HCT116 (cell line): ENCODE measurements at regions not wholly inside any gene's neighbourhood (a gene's known extent, or its start where the extent isn't known, plus 50 kb on each side); places are given as distances from the start of the nearest gene placed in this dataset.

Source experiments
- ATAC-seq: fragments of 200-7000 bp; cut with Tn5 transposase; 2 replicates; pipeline ENCODE4 v1.9.1; 2020; ENCODE audit warnings: mild to moderate bottlenecking, moderate library complexity
- BruUV-seq: library from RNA; stranded (reverse); fragments of 400-500 nt; replicated peaks from 2 replicates; lab custom pipeline; 2021; lab: Mats Ljungman, UMichigan
- CTCF ChIA-PET: fragments of 300-600 bp; sonication (Branson Sonifier 250); formaldehyde crosslinking; loops from one replicate; lab custom pipeline; 2021; ENCODE audit warnings: antibody characterized with exemption; lab: Charles Lee
- POLR2A ChIA-PET: fragments of 300-600, 350-600 bp; sonication (Branson Sonifier 250); formaldehyde crosslinking; loops from one replicate; lab custom pipeline; 2021; ENCODE audit warnings: antibody characterized with exemption; lab: Charles Lee
- RAD21 ChIA-PET, 2 experiments: fragments of 300-600 bp; sonication (Branson Sonifier 250); formaldehyde crosslinking; loops; one replicate each; lab custom pipeline; 2023; ENCODE audit warnings: low total read pairs in 2 of 2; ENCODE audit not compliant: uncharacterized antibody in 2 of 2, unreplicated experiment in 2 of 2, low non-redundant PET in 1 of 2; lab: Charles Lee
- DNase-seq: peaks from one replicate; pipeline ENCODE4 v3.0.0-alpha.2; 2010; ENCODE audit warnings: low read depth, low spot score
- H2AFZ ChIP-seq: fragments of 200-600 bp; shearing (Covaris generic), sonication (generic); 2 replicates; pipeline ENCODE4 v1.6.1; 2017; ENCODE audit warnings: low read depth, mixed run types, mixed read lengths, antibody characterized with exemption, low read length; ENCODE audit not compliant: poor library complexity, severe bottlenecking
- H3K27ac ChIP-seq: 2 replicates; pipeline ENCODE4 v1.5.1; 2012; ENCODE audit warnings: low read depth, low read length
- H3K27me3 ChIP-seq: fragments of 200-600 bp; sonication (generic); 2 replicates; pipeline ENCODE4 v1.6.1; 2016; ENCODE audit warnings: mixed run types, low read length, mixed read lengths; ENCODE audit not compliant: insufficient read depth
- H3K36me3 ChIP-seq, 2 experiments: fragments of 200-500 bp in 1 of 2; fragments of 200-600 bp in 1 of 2; sonication (Bioruptor generic) in 1 of 2; sonication (generic) in 1 of 2; 2 replicates each; pipeline versions ENCODE4 v1.5.1 to v1.6.1; 2014 to 2016; ENCODE audit warnings: low read length in 2 of 2, inconsistent platforms in 1 of 2, mixed read lengths in 1 of 2, mixed run types in 1 of 2; ENCODE audit not compliant: insufficient read depth in 2 of 2, control insufficient read depth in 1 of 2
- H3K4me1 ChIP-seq, 2 experiments: fragments of 200-600 bp in 1 of 2; sonication (generic) in 1 of 2; 2 replicates each; pipeline versions ENCODE4 v1.5.1 to v1.6.1; 2012 to 2017; ENCODE audit warnings: low read length in 2 of 2, inconsistent platforms in 1 of 2, mild to moderate bottlenecking in 1 of 2, mixed read lengths in 1 of 2, mixed run types in 1 of 2, moderate library complexity in 1 of 2; ENCODE audit not compliant: insufficient read depth in 2 of 2, control insufficient read depth in 1 of 2
- H3K4me2 ChIP-seq: fragments of 200-600 bp; sonication (generic); 2 replicates; pipeline ENCODE4 v1.6.1; 2017; ENCODE audit warnings: mixed run types, low read length, mixed read lengths
- H3K4me3 ChIP-seq, 2 experiments: fragments of 200-600 bp in 1 of 2; sonication (generic) in 1 of 2; replicated peaks in 1 of 2; 2 replicates each; pipeline ENCODE4 v1.5.1; 2011 to 2016; ENCODE audit warnings: low read length in 2 of 2, control low read depth in 1 of 2, low read depth in 1 of 2, mild to moderate bottlenecking in 1 of 2, mixed read lengths in 1 of 2, mixed run types in 1 of 2
- H3K79me2 ChIP-seq: fragments of 200-600 bp; sonication (generic); 2 replicates; pipeline ENCODE4 v1.6.1; 2017; ENCODE audit warnings: mild to moderate bottlenecking, mixed run types, low read length, moderate library complexity, mixed read lengths; ENCODE audit not compliant: insufficient read depth
- H3K9ac ChIP-seq: fragments of 200-600 bp; sonication (generic); 2 replicates; pipeline ENCODE4 v1.6.1; 2016; ENCODE audit warnings: low read length, mixed read lengths
- H3K9me2 ChIP-seq: fragments of 200-600 bp; sonication (generic), shearing (Covaris generic); 2 replicates; pipeline ENCODE4 v1.6.1; 2017; ENCODE audit warnings: mixed run types, mild to moderate bottlenecking, moderate library complexity; ENCODE audit not compliant: insufficient read depth
- H3K9me3 ChIP-seq, 2 experiments: fragments of 200-500 bp in 1 of 2; fragments of 200-600 bp in 1 of 2; sonication (Bioruptor generic) in 1 of 2; sonication (generic) in 1 of 2; 2 replicates each; pipeline ENCODE4 v1.6.1; 2014 to 2017; ENCODE audit warnings: low read length in 2 of 2, mixed read lengths in 2 of 2, inconsistent platforms in 1 of 2, low read depth in 1 of 2, mild to moderate bottlenecking in 1 of 2, mixed run types in 1 of 2, moderate library complexity in 1 of 2; ENCODE audit not compliant: control insufficient read depth in 1 of 2, insufficient read depth in 1 of 2
- H4K20me1 ChIP-seq: fragments of 200-600 bp; sonication (generic), shearing (Covaris generic); 2 replicates; pipeline ENCODE4 v1.6.1; 2017; ENCODE audit warnings: mixed run types, mild to moderate bottlenecking, moderate library complexity; ENCODE audit not compliant: insufficient read depth
- ATF3 ChIP-seq: IDR thresholded peaks from 2 replicates; pipeline ENCODE4 v1.6.1; 2012
- CBX3 ChIP-seq: IDR thresholded peaks from 2 replicates; pipeline ENCODE4 v1.6.1; 2012; ENCODE audit warnings: low read depth
- CEBPB ChIP-seq: IDR thresholded peaks from 2 replicates; pipeline ENCODE4 v1.6.1; 2012; ENCODE audit warnings: low read depth
- CTCF ChIP-seq, 3 experiments: fragments of 200-600 bp in 1 of 3; sonication (generic) in 1 of 3; IDR thresholded peaks in 2 of 3; conservative IDR thresholded peaks in 1 of 3; 2 replicates each; pipeline ENCODE4 v1.5.1; 2012 to 2017; ENCODE audit warnings: low read depth in 2 of 3, low read length in 2 of 3, antibody characterized with exemption in 1 of 3, borderline replicate concordance in 1 of 3, control low read depth in 1 of 3, mild to moderate bottlenecking in 1 of 3, mixed read lengths in 1 of 3, mixed run types in 1 of 3, moderate library complexity in 1 of 3; ENCODE audit not compliant: insufficient read depth in 1 of 3
- EGR1 ChIP-seq: IDR thresholded peaks from 2 replicates; pipeline ENCODE4 v1.6.1; 2012; ENCODE audit warnings: low read depth
- ELF1 ChIP-seq: IDR thresholded peaks from 2 replicates; pipeline ENCODE4 v1.6.1; 2012; ENCODE audit warnings: low read depth, borderline replicate concordance
- EZH2 ChIP-seq: fragments of 200-600 bp; sonication (generic); IDR thresholded peaks from 2 replicates; pipeline ENCODE4 v1.6.1; 2017; ENCODE audit warnings: antibody characterized with exemption, mixed run types
- EZH2phosphoT487 ChIP-seq: fragments of 200-600 bp; IDR thresholded peaks from 2 replicates; pipeline ENCODE4 v1.6.1; 2018; ENCODE audit warnings: antibody characterized with exemption, borderline replicate concordance
- FOSL1 ChIP-seq: IDR thresholded peaks from 2 replicates; pipeline ENCODE4 v1.6.1; 2012; ENCODE audit warnings: low read depth
- JUND ChIP-seq: IDR thresholded peaks from 2 replicates; pipeline ENCODE4 v1.6.1; 2012
- MAX ChIP-seq: IDR thresholded peaks from 2 replicates; pipeline ENCODE4 v1.6.1; 2012
- POLR2AphosphoS5 ChIP-seq: IDR thresholded peaks from 2 replicates; pipeline ENCODE4 v1.6.1; 2011; ENCODE audit warnings: mild to moderate bottlenecking, low read depth, low read length, moderate library complexity
- RAD21 ChIP-seq: IDR thresholded peaks from 2 replicates; pipeline ENCODE4 v1.6.1; 2012; ENCODE audit warnings: low read depth, mild to moderate bottlenecking
- TCF7L2 ChIP-seq: IDR thresholded peaks from 2 replicates; pipeline ENCODE4 v1.7.0; 2011; ENCODE audit warnings: borderline replicate concordance, inconsistent platforms; ENCODE audit not compliant: insufficient read depth, insufficient read length; ENCODE audit errors: extremely low read depth
- YY1 ChIP-seq: IDR thresholded peaks from 2 replicates; pipeline ENCODE4 v1.6.1; 2011; ENCODE audit warnings: low read length, low read depth, moderate library complexity, mild to moderate bottlenecking; ENCODE audit not compliant: insufficient replicate concordance; ENCODE audit errors: extremely low read depth
- ZBTB33 ChIP-seq: IDR thresholded peaks from 2 replicates; pipeline ENCODE4 v1.6.1; 2011; ENCODE audit warnings: mild to moderate bottlenecking, low read length, moderate library complexity; ENCODE audit not compliant: insufficient replicate concordance; ENCODE audit errors: extremely low read depth
- ZFX ChIP-seq: fragments of 450-650 bp; IDR thresholded peaks from 2 replicates; pipeline ENCODE4 v1.6.1; 2017
- intact Hi-C: fragments of 100-400 bp; cut with micrococcal nuclease; formaldehyde crosslinking; loops from 2 replicates; pipeline ENCODE4 v1.10.0; 2022

GRCh38 chr9:12964271-12964670, 189.5 kb downstream of the LURAP1L start:
- ChIA-PET RAD21 (no interaction called here), POLR2A (no interaction called here), CTCF (no interaction called here)
- Histone ChIP-seq H4K20me1 (no peaks in the 10 kb centered on the region), H3K4me3 (no peak overlapping the region), H3K79me2 (no peaks in the 10 kb centered on the region), H3K9me3 (no peaks in the 10 kb centered on the region), H3K4me2 (no peak overlapping the region), H3K36me3 (no peaks in the 10 kb centered on the region), H3K9ac (no peak overlapping the region), H3K4me1 (no peaks in the 10 kb centered on the region), H3K9me2 (no peaks in the 10 kb centered on the region), H3K27me3 (no peaks in the 10 kb centered on the region), H3K27ac (no peak overlapping the region), H2AFZ (no peak overlapping the region)
- no peak for TF ChIP-seq EGR1
- no peak for TF ChIP-seq CBX3
- no peak for TF ChIP-seq EZH2
- no peak for TF ChIP-seq YY1
- TF ChIP-seq MAX = no peak
- TF ChIP-seq ATF3 = no peak
- TF ChIP-seq ZBTB33 = no peak
- TF ChIP-seq RAD21 = no peak
- TF ChIP-seq JUND = no peak
- no peak for TF ChIP-seq FOSL1
- no peak for TF ChIP-seq EZH2phosphoT487
- TF ChIP-seq POLR2AphosphoS5 = no peak
- TF ChIP-seq ELF1 = no peak
- TF ChIP-seq ZFX = no peak
- TF ChIP-seq TCF7L2 = no peak
- TF ChIP-seq CTCF (IDR thresholded peaks at IDR 0.05 in 2 of 3, conservative IDR thresholded peaks at IDR 0.05 in 1 of 3; ENCODE audit: borderline replicate concordance in 1 of 3, insufficient read depth in 1 of 3, low read depth in 2 of 3, low read length in 2 of 3) = no peak
- no peak for TF ChIP-seq CEBPB
- intact Hi-C loops = no loop called here
- no peak for DNase-seq
- no TSS peak for BruUV-seq
- no peak for ATAC-seq
